HAP-1 (cell line): ENCODE measurements at regions not wholly inside any gene's neighbourhood (a gene's known extent, or its start where the extent isn't known, plus 50 kb on each side); places are given as distances from the start of the nearest gene placed in this dataset.

Experiments
- DNase-seq, 2 experiments: peaks; one replicate each; pipeline ENCODE4 v3.0.0-alpha.2; 2016 to 2020; ENCODE audit warnings: low spot score in 2 of 2
- H3K27me3 ChIP-seq: fragments of 250-450 bp; sonication (Bioruptor Pico); 2 replicates; pipeline ENCODE4 v1.5.1; 2020; ENCODE audit warnings: low read depth, mild to moderate bottlenecking, moderate library complexity
- H3K36me3 ChIP-seq: fragments of 250-450 bp; sonication (Bioruptor Pico); replicated peaks from 2 replicates; pipeline ENCODE4 v1.5.1; 2020; ENCODE audit warnings: mild to moderate bottlenecking
- H3K4me1 ChIP-seq: fragments of 250-450 bp; sonication (Bioruptor Pico); 2 replicates; pipeline ENCODE4 v1.5.1; 2020; ENCODE audit warnings: mild to moderate bottlenecking
- H3K4me3 ChIP-seq: fragments of 250-450 bp; sonication (Bioruptor Pico); 2 replicates; pipeline ENCODE4 v1.5.1; 2020; ENCODE audit warnings: mild to moderate bottlenecking, moderate library complexity
- H3K9me3 ChIP-seq: fragments of 250-450 bp; sonication (Bioruptor Pico); 2 replicates; pipeline ENCODE4 v1.5.1; 2020; ENCODE audit warnings: mild to moderate bottlenecking, moderate library complexity
- in situ Hi-C: fragments of 300-500 bp; cut with MboI; formaldehyde crosslinking; loops from 3 replicates; pipeline ENCODE4 v1.14.3; 2020; ENCODE audit warnings: low sequenced_read_pairs, inconsistent platforms, mixed read lengths

GRCh38 chr2:239569401-239570090 lies 168.7 kb upstream of the HDAC4 start:
- in situ Hi-C loops, result no loop called here
- Histone ChIP-seq H3K9me3 (no peaks in the 10 kb centered on the region), H3K4me3 (no peak overlapping the region), H3K27me3 (no peaks in the 10 kb centered on the region), H3K36me3 (no peaks in the 10 kb centered on the region), H3K4me1 (no peaks in the 10 kb centered on the region)
- no peak for DNase-seq

- no peaks in the 10 kb centered on the region for H3K36me3 ChIP-seq
- H3K4me3 ChIP-seq, result no peak overlapping the region
- in situ Hi-C loops, result no loop called here
- H3K4me1 ChIP-seq, result no peaks in the 10 kb centered on the region
- H3K27me3 ChIP-seq, result no peaks in the 10 kb centered on the region
- H3K9me3 ChIP-seq, result no peaks in the 10 kb centered on the region
- no peak for DNase-seq
These were observed 167.8 kb upstream of the HDAC4 start for GRCh38 chr2:239568601-239569000.

- no peaks in the 10 kb centered on the region for H3K9me3 ChIP-seq
- in situ Hi-C loops, result no loop called here
- no peaks in the 10 kb centered on the region for H3K36me3 ChIP-seq
- H3K4me3 ChIP-seq, result no peak overlapping the region
- H3K27me3 ChIP-seq, result no peaks in the 10 kb centered on the region
- no peaks in the 10 kb centered on the region for H3K4me1 ChIP-seq
- no peak for DNase-seq
These were observed 167.0 kb upstream of the HDAC4 start for GRCh38 chr2:239567786-239568185.

DNA sequence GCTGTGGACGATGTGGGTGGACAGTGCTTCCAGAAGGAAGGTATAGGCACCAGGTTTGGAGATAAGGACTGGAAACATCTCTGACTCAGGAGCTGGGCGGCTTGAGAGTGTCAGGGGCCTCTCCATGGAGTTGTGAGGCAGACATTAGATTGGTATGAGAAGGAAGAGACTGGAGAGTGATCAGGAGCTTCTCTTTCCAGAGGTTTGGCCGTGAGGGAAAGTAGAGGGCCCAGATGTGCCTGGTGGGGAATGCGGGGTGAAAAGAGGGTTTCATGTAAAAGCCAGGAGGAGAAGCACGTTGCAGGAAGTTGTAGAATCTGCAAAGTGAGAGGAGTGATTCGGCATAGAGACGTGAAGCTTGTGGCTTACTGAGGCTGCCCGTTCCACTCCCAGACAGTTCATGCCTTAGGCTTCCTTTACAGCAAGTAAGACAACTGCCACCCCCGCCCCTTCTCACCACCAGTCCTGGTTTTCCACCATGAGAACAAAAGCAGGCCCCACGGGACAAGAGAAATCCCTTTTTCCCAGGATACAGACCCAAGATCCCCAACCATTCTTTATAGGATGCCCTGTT lies 166.3 kb upstream of the HDAC4 start:
- in situ Hi-C loops, result no loop called here
- no peaks in the 10 kb centered on the region for H3K4me1 ChIP-seq

DNA sequence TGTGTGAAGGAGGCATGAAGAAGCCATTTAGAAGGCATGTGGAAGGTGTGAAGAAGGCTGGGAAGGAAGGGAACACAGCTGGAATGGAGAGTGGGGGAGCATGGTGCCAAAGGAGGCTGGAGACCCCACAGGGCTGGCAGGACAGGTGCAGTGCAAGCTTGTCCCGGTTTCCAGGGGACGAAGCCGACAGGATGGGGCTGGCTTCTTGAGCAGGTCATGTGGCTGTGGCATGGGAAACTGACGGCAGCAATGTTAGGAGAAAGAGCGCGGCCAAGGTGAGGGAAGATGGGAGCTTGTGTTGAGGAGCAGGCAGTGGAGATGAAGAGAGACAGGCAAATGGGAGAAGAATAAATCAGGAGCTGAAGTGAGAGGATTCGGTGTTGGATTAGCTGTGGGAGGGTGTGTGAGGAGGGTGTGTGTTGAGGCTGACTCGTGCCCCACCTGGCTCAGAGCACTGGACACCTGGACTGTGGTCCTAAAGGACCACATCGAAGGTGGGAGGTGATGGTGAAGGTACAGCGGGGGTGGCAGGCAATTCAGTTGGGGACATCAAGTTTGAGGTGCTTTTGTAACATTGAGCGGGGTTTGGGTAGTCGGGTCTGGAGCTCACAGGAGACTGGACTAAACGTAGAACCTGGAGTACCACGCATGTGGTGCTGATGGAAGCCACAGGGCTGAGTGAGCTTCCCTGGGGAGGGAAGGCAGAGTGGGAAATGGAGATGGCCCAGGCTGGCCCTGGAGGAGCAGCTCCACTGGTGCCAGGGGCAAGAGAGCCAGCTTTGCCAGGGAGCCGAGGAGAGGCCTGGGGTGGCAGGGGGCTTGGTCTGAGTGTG lies 165.6 kb upstream of the HDAC4 start:
- no peaks in the 10 kb centered on the region for H3K27me3 ChIP-seq
- DNase-seq, result no peak
- no peaks in the 10 kb centered on the region for H3K9me3 ChIP-seq
- H3K4me1 ChIP-seq, result no peaks in the 10 kb centered on the region
- H3K4me3 ChIP-seq, result no peak overlapping the region
- H3K36me3 ChIP-seq, result no peaks in the 10 kb centered on the region
- in situ Hi-C loops, result no loop called here

More for the DNA sequence above, 166.3 kb upstream of the HDAC4 start:
- H3K27me3 ChIP-seq, result no peaks in the 10 kb centered on the region
- H3K9me3 ChIP-seq, result no peaks in the 10 kb centered on the region
- H3K36me3 ChIP-seq, result no peaks in the 10 kb centered on the region
- no peak for DNase-seq
- no peak overlapping the region for H3K4me3 ChIP-seq

GRCh38 chr2:239564587-239564986 lies 163.8 kb upstream of the HDAC4 start:
- H3K4me3 ChIP-seq, result no peak overlapping the region
- no peaks in the 10 kb centered on the region for H3K9me3 ChIP-seq
- in situ Hi-C loops, result no loop called here
- H3K4me1 ChIP-seq, result no peaks in the 10 kb centered on the region
- no peak for DNase-seq
- no peaks in the 10 kb centered on the region for H3K27me3 ChIP-seq
- H3K36me3 ChIP-seq, result no peaks in the 10 kb centered on the region

DNA sequence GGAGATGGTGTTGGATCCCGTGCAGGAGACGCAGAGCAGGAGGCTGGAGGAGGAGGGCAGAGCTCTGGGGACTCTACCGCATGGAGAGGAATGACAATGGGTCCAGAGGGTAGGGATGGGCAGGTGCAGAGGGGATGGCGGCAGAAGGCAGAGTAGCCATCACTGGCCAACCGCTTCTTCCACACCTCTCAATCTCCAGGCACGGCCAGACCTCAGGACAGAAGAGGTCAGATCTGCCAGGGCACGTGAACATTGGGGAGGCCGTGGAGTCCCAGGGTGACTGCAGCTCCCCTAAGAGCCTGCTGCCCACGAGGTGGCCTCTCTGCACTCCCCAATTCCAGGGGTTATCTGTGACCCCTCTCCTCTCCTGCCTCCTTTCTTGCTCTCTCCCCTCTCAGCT lies 162.7 kb upstream of the HDAC4 start:
- Histone ChIP-seq H3K4me1 (no peaks in the 10 kb centered on the region), H3K36me3 (no peaks in the 10 kb centered on the region), H3K9me3 (no peaks in the 10 kb centered on the region), H3K4me3 (no peak overlapping the region), H3K27me3 (no peaks in the 10 kb centered on the region)
- no peak for DNase-seq
- in situ Hi-C loops, result no loop called here

- no peak for DNase-seq
- no peaks in the 10 kb centered on the region for H3K27me3 ChIP-seq
- in situ Hi-C loops, result no loop called here
These were observed 160.7 kb upstream of the HDAC4 start for GRCh38 chr2:239561446-239562001.

DNA sequence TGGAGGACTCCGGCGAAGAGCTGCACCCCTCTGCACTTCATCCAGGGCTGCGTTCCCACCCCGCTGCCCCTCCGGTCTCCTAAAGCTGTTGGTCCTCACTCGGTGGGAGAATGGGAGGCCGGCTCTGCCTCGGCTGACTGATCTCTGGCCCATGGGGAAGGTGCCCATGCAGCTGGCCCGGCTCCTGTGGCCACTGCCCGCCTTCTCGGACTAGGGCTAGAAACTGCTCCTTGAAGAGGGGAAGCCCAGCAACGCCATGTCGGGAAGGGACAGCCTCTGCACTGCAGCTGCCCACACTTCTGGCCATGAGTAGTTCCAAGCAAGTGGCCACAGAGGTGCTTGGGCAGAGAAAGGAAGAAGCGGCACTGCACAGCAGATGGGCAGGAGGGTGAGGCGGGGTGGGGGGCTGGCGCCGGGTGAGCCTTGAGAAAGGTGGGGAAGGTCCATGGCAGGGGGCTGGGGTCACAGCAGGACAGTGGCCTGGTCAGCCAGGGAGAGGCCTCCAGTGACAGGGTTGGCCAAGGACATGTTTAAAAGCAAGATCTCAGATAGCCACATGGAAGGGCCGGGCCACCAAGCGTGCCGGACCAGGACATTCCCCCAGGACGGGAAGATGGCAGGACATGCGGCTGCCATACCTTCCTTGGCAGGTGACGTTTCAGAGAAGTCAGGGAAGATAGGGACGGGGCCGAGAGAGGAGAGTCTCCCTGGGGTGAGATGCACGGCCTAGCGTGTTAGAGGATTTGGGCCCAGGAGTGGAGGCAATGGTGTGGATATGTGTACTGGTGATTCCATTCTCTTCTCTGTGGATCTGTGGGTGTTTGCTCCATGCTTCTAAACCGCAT lies 158.8 kb upstream of the HDAC4 start:
- in situ Hi-C loops, result no loop called here
- H3K9me3 ChIP-seq, result no peaks in the 10 kb centered on the region

More at GRCh38 chr2:239561446-239562001, 160.7 kb upstream of the HDAC4 start:
- Histone ChIP-seq H3K4me3 (no peak overlapping the region), H3K9me3 (no peaks in the 10 kb centered on the region), H3K36me3 (no peaks in the 10 kb centered on the region), H3K4me1 (no peaks in the 10 kb centered on the region)

GRCh38 chr2:239558661-239559060 lies 157.8 kb upstream of the HDAC4 start:
- Histone ChIP-seq H3K4me3 (no peak overlapping the region), H3K9me3 (no peaks in the 10 kb centered on the region), H3K36me3 (no peaks in the 10 kb centered on the region), H3K27me3 (0 out of 2 replicates have a peak, but pooled peaks cover 3% of the 10 kb centered on the region), H3K4me1 (no peaks in the 10 kb centered on the region)
- no peak for DNase-seq
- in situ Hi-C loops, result no loop called here

More for the DNA sequence above, 158.8 kb upstream of the HDAC4 start:
- no peaks in the 10 kb centered on the region for H3K27me3 ChIP-seq
- H3K36me3 ChIP-seq, result no peaks in the 10 kb centered on the region
- no peaks in the 10 kb centered on the region for H3K4me1 ChIP-seq
- no peak overlapping the region for H3K4me3 ChIP-seq
- no peak for DNase-seq

DNA sequence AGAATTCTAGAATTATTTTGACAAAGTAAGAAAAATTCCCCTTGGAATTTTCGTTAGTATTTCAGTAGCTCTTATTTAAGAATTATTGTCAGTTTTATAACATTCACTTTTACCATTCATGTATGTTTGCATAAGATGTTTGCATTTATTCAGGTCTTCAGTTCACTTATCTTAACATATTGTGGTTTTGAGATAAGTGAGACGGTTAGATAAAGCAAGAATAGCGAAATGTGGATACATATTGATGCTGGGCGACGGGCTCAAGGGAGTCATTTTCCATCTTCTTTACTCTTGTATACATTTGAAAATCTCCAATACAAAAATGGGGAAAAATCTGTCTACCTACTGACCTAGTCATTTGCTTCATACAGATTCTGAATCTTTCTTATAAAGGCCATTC lies 156.7 kb upstream of the HDAC4 start:
- no peak for DNase-seq
- 0 out of 2 replicates have a peak, but pooled peaks cover 3% of the 10 kb centered on the region for H3K27me3 ChIP-seq

DNA sequence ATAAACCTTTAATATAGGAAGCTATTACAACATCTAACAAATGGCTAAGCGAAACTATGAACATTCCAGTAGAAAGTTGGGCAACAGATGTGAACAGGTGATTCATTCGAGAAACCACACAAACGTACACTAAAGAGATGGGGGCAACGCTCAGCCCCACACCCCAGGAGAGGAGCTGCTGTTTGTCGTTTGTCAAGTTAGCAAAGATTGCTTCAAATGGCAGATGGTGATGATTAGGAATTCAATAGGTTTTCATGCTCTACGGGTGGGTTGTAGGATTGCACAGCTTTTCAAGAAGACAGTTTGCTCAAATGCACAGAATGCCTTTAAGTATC lies 154.7 kb upstream of the HDAC4 start:
- H3K27me3 ChIP-seq, result 0 out of 2 replicates have a peak, but pooled peaks cover 3% of the 10 kb centered on the region
- in situ Hi-C loops, result no loop called here
- H3K36me3 ChIP-seq, result no peaks in the 10 kb centered on the region
- no peaks in the 10 kb centered on the region for H3K4me1 ChIP-seq
- no peaks in the 10 kb centered on the region for H3K9me3 ChIP-seq
- H3K4me3 ChIP-seq, result no peak overlapping the region
- no peak for DNase-seq

More for the DNA sequence above, 156.7 kb upstream of the HDAC4 start:
- Histone ChIP-seq H3K36me3 (no peaks in the 10 kb centered on the region), H3K9me3 (no peaks in the 10 kb centered on the region), H3K4me3 (no peak overlapping the region), H3K4me1 (no peaks in the 10 kb centered on the region)
- in situ Hi-C loops, result no loop called here
